HAP-1 (cell line): ENCODE measurements at regions not wholly inside any gene's neighbourhood (a gene's known extent, or its start where the extent isn't known, plus 50 kb on each side); places are given as distances from the start of the nearest gene placed in this dataset.

Source experiments
- DNase-seq, 2 experiments: peaks; one replicate each; pipeline ENCODE4 v3.0.0-alpha.2; 2016 to 2020; ENCODE audit warnings: low spot score in 2 of 2
- H3K27me3 ChIP-seq: fragments of 250-450 bp; sonication (Bioruptor Pico); 2 replicates; pipeline ENCODE4 v1.5.1; 2020; ENCODE audit warnings: low read depth, mild to moderate bottlenecking, moderate library complexity
- H3K36me3 ChIP-seq: fragments of 250-450 bp; sonication (Bioruptor Pico); replicated peaks from 2 replicates; pipeline ENCODE4 v1.5.1; 2020; ENCODE audit warnings: mild to moderate bottlenecking
- H3K4me1 ChIP-seq: fragments of 250-450 bp; sonication (Bioruptor Pico); 2 replicates; pipeline ENCODE4 v1.5.1; 2020; ENCODE audit warnings: mild to moderate bottlenecking
- H3K4me3 ChIP-seq: fragments of 250-450 bp; sonication (Bioruptor Pico); 2 replicates; pipeline ENCODE4 v1.5.1; 2020; ENCODE audit warnings: mild to moderate bottlenecking, moderate library complexity
- H3K9me3 ChIP-seq: fragments of 250-450 bp; sonication (Bioruptor Pico); 2 replicates; pipeline ENCODE4 v1.5.1; 2020; ENCODE audit warnings: mild to moderate bottlenecking, moderate library complexity
- in situ Hi-C: fragments of 300-500 bp; cut with MboI; formaldehyde crosslinking; loops from 3 replicates; pipeline ENCODE4 v1.14.3; 2020; ENCODE audit warnings: low sequenced_read_pairs, inconsistent platforms, mixed read lengths

GRCh38 chr11:25737071-25737675 is 594.8 kb upstream of the ANO3 start:
- no peak overlapping the region for H3K4me3 ChIP-seq
- H3K36me3 ChIP-seq = no peaks in the 10 kb centered on the region

GRCh38 chr11:25741886-25742285 is 590.0 kb upstream of the ANO3 start:
- Histone ChIP-seq H3K4me3 (no peak overlapping the region), H3K9me3 (no peaks in the 10 kb centered on the region), H3K36me3 (no peaks in the 10 kb centered on the region), H3K27me3 (no peaks in the 10 kb centered on the region), H3K4me1 (no peaks in the 10 kb centered on the region)
- in situ Hi-C loops = no loop called here
- no peak for DNase-seq

More at GRCh38 chr11:25737071-25737675, 594.8 kb upstream of the ANO3 start:
- H3K27me3 ChIP-seq = 0 out of 2 replicates have a peak, but pooled peaks cover 2% of the 10 kb centered on the region
- in situ Hi-C loops = no loop called here
- no peak for DNase-seq
- no peaks in the 10 kb centered on the region for H3K9me3 ChIP-seq
- no peaks in the 10 kb centered on the region for H3K4me1 ChIP-seq

DNA sequence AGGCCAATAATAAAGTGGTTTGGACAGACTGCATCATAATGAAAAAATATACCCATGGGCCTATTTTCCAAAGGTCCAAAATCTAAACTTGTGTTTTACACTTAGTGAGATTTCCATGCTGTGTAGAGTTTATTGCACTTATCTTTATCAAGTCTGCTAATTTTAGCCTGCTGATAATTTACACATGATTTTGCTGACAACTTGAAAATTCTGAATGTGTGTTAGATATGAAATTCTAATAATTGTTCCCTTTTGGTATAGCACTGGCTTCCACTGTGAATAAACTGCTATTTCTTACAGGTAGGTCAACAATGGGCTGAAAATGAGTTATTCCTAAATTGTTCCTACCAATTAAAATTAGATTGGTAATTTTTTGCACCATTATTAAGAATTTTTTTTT is 589.1 kb upstream of the ANO3 start:
- no peaks in the 10 kb centered on the region for H3K27me3 ChIP-seq
- in situ Hi-C loops = no loop called here
- no peaks in the 10 kb centered on the region for H3K4me1 ChIP-seq
- no peaks in the 10 kb centered on the region for H3K36me3 ChIP-seq
- no peak for DNase-seq
- H3K4me3 ChIP-seq = no peak overlapping the region
- no peaks in the 10 kb centered on the region for H3K9me3 ChIP-seq

GRCh38 chr11:25755381-25755780 is 576.5 kb upstream of the ANO3 start:
- Histone ChIP-seq H3K36me3 (no peaks in the 10 kb centered on the region), H3K9me3 (no peaks in the 10 kb centered on the region), H3K27me3 (no peaks in the 10 kb centered on the region), H3K4me3 (no peak overlapping the region), H3K4me1 (no peaks in the 10 kb centered on the region)
- DNase-seq = no peak
- in situ Hi-C loops = no loop called here

DNA sequence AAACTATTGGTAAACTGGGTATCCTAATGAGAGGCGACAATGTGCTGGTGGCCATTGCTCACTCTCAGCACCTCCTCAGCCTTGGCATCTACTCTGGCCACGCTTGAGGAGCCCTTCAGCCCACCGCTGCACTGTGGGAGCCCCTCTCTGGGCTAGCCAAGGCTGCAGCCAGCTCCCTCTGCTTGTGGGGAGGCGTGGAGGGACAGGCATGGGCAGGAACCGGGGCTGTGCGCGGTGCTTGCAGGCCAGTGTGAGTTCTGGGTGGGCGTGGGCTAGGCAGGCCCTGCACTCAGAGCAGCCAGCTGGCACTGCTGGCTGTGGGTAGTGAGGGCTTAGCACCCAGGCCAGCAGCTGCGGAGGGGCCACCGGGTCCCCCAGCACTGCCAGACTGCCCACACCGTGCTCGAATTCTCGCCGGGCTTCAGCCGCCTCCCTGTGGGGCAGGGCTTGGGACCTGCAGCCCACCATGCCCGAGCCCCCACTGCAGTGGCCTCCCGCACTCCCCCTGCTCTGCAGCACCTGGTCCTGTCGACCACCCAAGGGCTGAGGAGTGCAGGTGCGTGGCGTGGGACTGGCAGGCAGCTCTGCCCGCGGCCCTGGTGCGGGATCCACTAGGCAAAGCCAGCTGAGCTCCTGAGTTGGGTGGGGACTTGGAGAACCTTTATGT is 575.9 kb upstream of the ANO3 start:
- Histone ChIP-seq H3K9me3 (no peaks in the 10 kb centered on the region), H3K27me3 (no peaks in the 10 kb centered on the region), H3K4me3 (no peak overlapping the region), H3K36me3 (no peaks in the 10 kb centered on the region), H3K4me1 (no peaks in the 10 kb centered on the region)
- DNase-seq = no peak
- in situ Hi-C loops = no loop called here

GRCh38 chr11:25758145-25758661 is 573.7 kb upstream of the ANO3 start:
- no peaks in the 10 kb centered on the region for H3K36me3 ChIP-seq
- no peaks in the 10 kb centered on the region for H3K4me1 ChIP-seq
- H3K27me3 ChIP-seq = no peaks in the 10 kb centered on the region
- no peak for DNase-seq
- H3K4me3 ChIP-seq = no peak overlapping the region
- in situ Hi-C loops = no loop called here
- H3K9me3 ChIP-seq = no peaks in the 10 kb centered on the region

DNA sequence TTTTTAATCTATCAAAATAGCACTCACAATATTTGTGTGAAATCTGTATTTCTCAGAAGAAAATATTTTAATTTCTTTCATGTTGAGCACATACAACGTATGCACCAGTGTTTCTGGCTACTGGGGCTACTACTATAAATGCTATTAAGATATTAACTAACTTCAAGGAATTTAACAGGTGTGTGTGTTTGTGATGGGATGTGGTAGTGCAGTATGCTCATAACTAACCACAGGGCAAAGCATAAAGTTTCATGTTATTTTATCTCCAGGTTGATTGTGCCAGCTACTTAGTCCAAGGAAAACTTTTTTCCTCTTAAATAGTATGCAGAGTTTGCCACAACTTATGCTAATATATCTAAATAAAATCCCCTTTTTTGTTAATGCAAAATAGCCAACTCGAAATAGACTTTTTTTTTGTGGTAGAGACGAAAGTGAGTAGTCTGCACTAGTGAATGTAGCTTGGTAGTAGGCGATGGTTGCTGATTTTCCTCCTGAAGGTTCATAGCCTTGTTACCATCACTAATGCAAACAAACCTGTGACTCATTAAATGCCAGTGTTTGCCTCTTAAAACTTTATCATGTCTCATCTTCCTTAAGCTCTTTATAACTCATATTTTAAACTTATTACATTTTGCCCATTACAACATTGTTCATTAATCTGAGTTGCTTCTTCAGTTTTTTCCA is 565.5 kb upstream of the ANO3 start:
- no peak for DNase-seq
- H3K9me3 ChIP-seq = no peaks in the 10 kb centered on the region
- no peaks in the 10 kb centered on the region for H3K27me3 ChIP-seq
- in situ Hi-C loops = no loop called here
- H3K4me1 ChIP-seq = no peaks in the 10 kb centered on the region
- H3K4me3 ChIP-seq = no peak overlapping the region
- H3K36me3 ChIP-seq = no peaks in the 10 kb centered on the region

DNA sequence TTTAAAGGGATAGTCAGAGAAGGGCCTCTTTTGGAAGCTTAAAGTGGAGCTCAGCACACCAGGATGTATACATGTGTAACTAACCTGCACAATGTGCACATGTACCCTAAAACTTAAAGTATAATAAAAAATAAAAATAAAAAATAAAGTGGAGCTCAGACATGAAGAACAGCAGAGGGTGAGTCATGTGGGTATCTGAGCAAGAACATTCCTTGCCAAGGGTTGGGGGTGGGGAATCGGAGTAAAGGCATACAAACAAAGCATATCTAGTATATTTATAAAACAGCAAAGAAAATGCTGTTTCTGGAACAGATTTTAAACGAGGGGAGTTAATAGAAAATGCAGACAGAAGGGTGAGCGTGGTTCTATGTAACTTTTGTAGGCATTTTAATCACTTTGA is 562.6 kb upstream of the ANO3 start:
- no peak for DNase-seq
- Histone ChIP-seq H3K9me3 (no peaks in the 10 kb centered on the region), H3K4me1 (no peaks in the 10 kb centered on the region), H3K4me3 (no peak overlapping the region), H3K27me3 (no peaks in the 10 kb centered on the region), H3K36me3 (no peaks in the 10 kb centered on the region)
- in situ Hi-C loops = no loop called here

DNA sequence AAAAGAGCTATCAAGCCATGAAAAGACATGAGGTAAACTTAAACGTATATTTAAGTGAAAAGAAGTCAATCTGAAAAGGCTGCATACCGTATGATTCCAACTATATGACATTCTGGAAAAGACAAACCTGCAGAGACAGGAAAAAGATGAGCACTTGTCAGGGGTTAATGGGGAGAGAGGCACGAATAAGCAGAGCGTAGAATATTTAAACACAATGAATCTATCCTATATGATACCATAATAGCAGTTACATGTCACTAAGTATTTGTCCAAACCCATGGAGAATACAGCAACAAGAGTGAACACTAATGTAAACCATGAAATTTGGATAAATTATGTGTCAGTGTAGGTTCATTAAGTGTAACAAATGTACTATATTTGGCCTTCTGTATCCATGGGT is 560.3 kb upstream of the ANO3 start:
- no peak for DNase-seq
- Histone ChIP-seq H3K9me3 (no peaks in the 10 kb centered on the region), H3K27me3 (no peaks in the 10 kb centered on the region), H3K4me1 (no peaks in the 10 kb centered on the region), H3K36me3 (no peaks in the 10 kb centered on the region), H3K4me3 (no peak overlapping the region)
- in situ Hi-C loops = no loop called here

- no peak for DNase-seq
- Histone ChIP-seq H3K36me3 (no peaks in the 10 kb centered on the region), H3K9me3 (no peaks in the 10 kb centered on the region), H3K4me1 (no peaks in the 10 kb centered on the region), H3K27me3 (no peaks in the 10 kb centered on the region), H3K4me3 (no peak overlapping the region)
- in situ Hi-C loops = no loop called here
Observed at GRCh38 chr11:25775603-25776002, 556.3 kb upstream of the ANO3 start.

GRCh38 chr11:25776238-25776637 is 555.7 kb upstream of the ANO3 start:
- in situ Hi-C loops = no loop called here
- no peaks in the 10 kb centered on the region for H3K27me3 ChIP-seq
- H3K4me1 ChIP-seq = no peaks in the 10 kb centered on the region
- H3K36me3 ChIP-seq = no peaks in the 10 kb centered on the region
- DNase-seq = no peak
- no peak overlapping the region for H3K4me3 ChIP-seq
- no peaks in the 10 kb centered on the region for H3K9me3 ChIP-seq

- H3K4me3 ChIP-seq = no peak overlapping the region
- in situ Hi-C loops = no loop called here
Observed at GRCh38 chr11:25777343-25777742, 554.6 kb upstream of the ANO3 start.

DNA sequence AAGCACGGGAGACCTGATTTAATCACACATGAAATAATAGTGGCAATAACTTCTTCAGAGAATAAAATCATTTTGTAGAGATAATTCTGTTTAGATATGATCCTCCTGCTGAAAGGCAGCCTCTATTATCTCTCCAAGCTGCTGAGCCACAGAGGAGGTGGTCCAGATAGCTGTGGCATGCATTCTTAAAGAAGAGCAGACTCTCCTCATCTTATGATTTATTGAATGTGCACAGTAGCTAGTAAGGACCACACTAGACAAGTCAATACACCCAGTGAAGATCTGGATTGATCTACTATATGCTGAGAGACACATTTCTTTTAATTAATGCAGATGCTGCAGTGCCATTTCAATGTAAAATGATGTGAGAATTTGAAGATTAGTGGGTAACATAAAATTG is 552.9 kb upstream of the ANO3 start:
- no peak for DNase-seq
- Histone ChIP-seq H3K36me3 (no peaks in the 10 kb centered on the region), H3K9me3 (no peaks in the 10 kb centered on the region), H3K27me3 (no peaks in the 10 kb centered on the region), H3K4me1 (no peaks in the 10 kb centered on the region), H3K4me3 (no peak overlapping the region)
- in situ Hi-C loops = no loop called here

More at GRCh38 chr11:25777343-25777742, 554.6 kb upstream of the ANO3 start:
- DNase-seq = no peak
- H3K27me3 ChIP-seq = no peaks in the 10 kb centered on the region
- no peaks in the 10 kb centered on the region for H3K4me1 ChIP-seq
- H3K36me3 ChIP-seq = no peaks in the 10 kb centered on the region
- no peaks in the 10 kb centered on the region for H3K9me3 ChIP-seq

- H3K4me1 ChIP-seq = no peaks in the 10 kb centered on the region
- no peaks in the 10 kb centered on the region for H3K9me3 ChIP-seq
- no peaks in the 10 kb centered on the region for H3K27me3 ChIP-seq
- H3K4me3 ChIP-seq = no peak overlapping the region
- in situ Hi-C loops = no loop called here
- no peaks in the 10 kb centered on the region for H3K36me3 ChIP-seq
- DNase-seq = no peak
Observed at GRCh38 chr11:25787416-25787815, 544.5 kb upstream of the ANO3 start.
